Mesendoderm (in vitro differentiated cells): ENCODE measurements at regions not wholly inside any gene's neighbourhood (a gene's known extent, or its start where the extent isn't known, plus 50 kb on each side); places are given as distances from the start of the nearest gene placed in this dataset.

Experiments
- DNase-seq: peaks from one replicate; pipeline ENCODE4 v3.0.0; 2013
- H2AK5ac ChIP-seq: 2 replicates; pipeline ENCODE4 v1.6.1; 2013; ENCODE audit warnings: low read length, inconsistent platforms
- H2BK120ac ChIP-seq: 2 replicates; pipeline ENCODE4 v1.6.1; 2013; ENCODE audit warnings: low read depth, mild to moderate bottlenecking, low read length, moderate library complexity, mixed read lengths
- H2BK15ac ChIP-seq: replicated peaks from 2 replicates; pipeline ENCODE4 v1.6.1; 2013; ENCODE audit warnings: low read depth, mild to moderate bottlenecking, moderate library complexity
- H2BK5ac ChIP-seq: 2 replicates; pipeline ENCODE4 v1.6.1; 2013; ENCODE audit warnings: low read length, inconsistent platforms
- H3K18ac ChIP-seq: 2 replicates; pipeline ENCODE4 v1.6.1; 2013; ENCODE audit warnings: mild to moderate bottlenecking, low read length, mixed read lengths
- H3K23ac ChIP-seq: one replicate; pipeline ENCODE4 v1.6.1; 2013; ENCODE audit warnings: low read length
- H3K27ac ChIP-seq: 2 replicates; pipeline ENCODE4 v1.5.1; 2013; ENCODE audit warnings: low read depth, mild to moderate bottlenecking, inconsistent platforms, low read length, moderate library complexity
- H3K27me3 ChIP-seq: 2 replicates; pipeline ENCODE4 v1.6.1; 2013; ENCODE audit warnings: low read length, control low read depth, mild to moderate bottlenecking, inconsistent platforms; ENCODE audit not compliant: insufficient read depth, poor library complexity
- H3K36me3 ChIP-seq: 2 replicates; pipeline ENCODE4 v1.6.1; 2013; ENCODE audit warnings: low read length, inconsistent platforms; ENCODE audit not compliant: control insufficient read depth, insufficient read depth
- H3K4ac ChIP-seq: one replicate; pipeline ENCODE4 v1.6.1; 2013; ENCODE audit warnings: low read depth, mild to moderate bottlenecking, low read length, moderate library complexity
- H3K4me1 ChIP-seq: 2 replicates; pipeline ENCODE4 v1.6.1; 2013; ENCODE audit warnings: low read depth, low read length, inconsistent platforms; ENCODE audit not compliant: control insufficient read depth
- H3K4me2 ChIP-seq: 2 replicates; pipeline ENCODE4 v1.6.1; 2013; ENCODE audit warnings: low read length
- H3K4me3 ChIP-seq: 2 replicates; pipeline ENCODE4 v1.5.1; 2013; ENCODE audit warnings: mild to moderate bottlenecking, low read length
- H3K56ac ChIP-seq: one replicate; pipeline ENCODE4 v1.6.1; 2013; ENCODE audit warnings: low read length
- H3K79me1 ChIP-seq: 2 replicates; pipeline ENCODE4 v1.6.1; 2013; ENCODE audit warnings: low read length, inconsistent platforms
- H3K79me2 ChIP-seq: 2 replicates; pipeline ENCODE4 v1.6.1; 2013; ENCODE audit warnings: mild to moderate bottlenecking, low read length; ENCODE audit not compliant: control insufficient read depth, insufficient read depth
- H3K9ac ChIP-seq: 2 replicates; pipeline ENCODE4 v1.6.1; 2013; ENCODE audit warnings: low read length, inconsistent platforms
- H4K5ac ChIP-seq: one replicate; pipeline ENCODE4 v1.6.1; 2013; ENCODE audit warnings: low read length
- H4K8ac ChIP-seq: one replicate; pipeline ENCODE4 v1.6.1; 2013; ENCODE audit warnings: low read depth, mild to moderate bottlenecking, control low read depth, low read length, moderate library complexity
- WGBS: extraction: QIAGEN DNeasy Blood & Tissue Kit; methylation state at CpG from one replicate; pipeline ENCODE4 v1.1.7; 2013; ENCODE audit warnings: low lambda C conversion rate, missing lambda C conversion rate; ENCODE audit not compliant: insufficient coverage; ENCODE audit errors: extremely low coverage; 5-methylcytosine and 5-hydroxymethylcytosine counted together

GRCh38 chr13:88552966-88553365 lies 881.8 kb downstream of the SLITRK5 start:
- Histone ChIP-seq H3K18ac (no peak overlapping the region), H3K4me2 (no peak overlapping the region), H3K56ac (no peak overlapping the region), H3K36me3 (no peaks in the 10 kb centered on the region), H4K5ac (no peak overlapping the region), H2AK5ac (no peak overlapping the region), H2BK15ac (no peak overlapping the region), H3K4me3 (no peak overlapping the region), H3K79me2 (no peaks in the 10 kb centered on the region), H2BK120ac (no peak overlapping the region), H3K23ac (no peak overlapping the region), H3K9ac (no peak overlapping the region), H3K4me1 (no peaks in the 10 kb centered on the region), H3K27me3 (no peaks in the 10 kb centered on the region), H3K79me1 (no peaks in the 10 kb centered on the region), H2BK5ac (no peak overlapping the region), H4K8ac (no peak overlapping the region), H3K4ac (no peak overlapping the region), H3K27ac (no peak overlapping the region)
- no peak for DNase-seq
- no CpG with 5 or more reads among the region's 2 CpGs for WGBS

GRCh38 chr13:88565566-88565965 lies 894.4 kb downstream of the SLITRK5 start:
- Histone ChIP-seq H3K27ac (no peak overlapping the region), H2BK120ac (no peak overlapping the region), H3K56ac (no peak overlapping the region), H3K9ac (no peak overlapping the region), H3K79me1 (no peaks in the 10 kb centered on the region), H3K4me3 (no peak overlapping the region), H3K4me1 (no peaks in the 10 kb centered on the region), H3K27me3 (no peaks in the 10 kb centered on the region), H2AK5ac (no peak overlapping the region), H3K36me3 (no peaks in the 10 kb centered on the region), H3K79me2 (no peaks in the 10 kb centered on the region), H2BK5ac (no peak overlapping the region), H3K23ac (no peak overlapping the region), H4K5ac (no peak overlapping the region), H3K18ac (no peak overlapping the region), H2BK15ac (no peak overlapping the region), H3K4me2 (no peak overlapping the region), H3K4ac (no peak overlapping the region), H4K8ac (no peak overlapping the region)
- no peak for DNase-seq

- Histone ChIP-seq H2BK15ac (no peak overlapping the region), H3K56ac (no peak overlapping the region), H3K23ac (no peak overlapping the region), H2BK5ac (no peak overlapping the region), H3K4me3 (no peak overlapping the region), H3K27me3 (no peaks in the 10 kb centered on the region), H3K79me2 (no peaks in the 10 kb centered on the region), H3K27ac (no peak overlapping the region), H3K79me1 (no peaks in the 10 kb centered on the region), H3K4me1 (no peaks in the 10 kb centered on the region), H2AK5ac (no peak overlapping the region), H3K4me2 (no peak overlapping the region), H4K5ac (no peak overlapping the region), H3K36me3 (no peaks in the 10 kb centered on the region), H3K9ac (no peak overlapping the region), H3K4ac (no peak overlapping the region), H4K8ac (no peak overlapping the region), H2BK120ac (no peak overlapping the region), H3K18ac (no peak overlapping the region)
- WGBS: no CpG with 5 or more reads among the region's 2 CpGs
- DNase-seq: no peak
These were observed 914.7 kb downstream of the SLITRK5 start for GRCh38 chr13:88585861-88586260.

DNA sequence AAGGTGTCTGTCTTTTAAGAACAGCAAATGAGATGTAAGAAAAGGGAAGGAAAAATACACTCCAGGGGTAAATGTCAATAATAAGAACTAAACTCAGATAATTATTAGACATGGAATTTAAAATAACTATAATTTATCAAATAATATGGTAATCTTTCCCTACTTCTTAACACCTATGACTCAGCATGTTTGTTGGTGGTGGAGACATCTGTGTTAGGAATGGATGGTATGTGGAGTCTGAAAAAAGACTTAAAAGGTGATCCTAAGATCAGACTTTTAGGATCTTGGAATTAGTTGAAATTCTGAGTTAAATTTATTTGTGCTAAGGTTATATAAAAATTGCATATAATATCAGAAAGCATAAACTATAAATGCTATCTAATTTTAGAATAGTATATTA lies 915.1 kb downstream of the SLITRK5 start:
- no peak overlapping the region for H4K5ac ChIP-seq
- H3K79me1 ChIP-seq: no peaks in the 10 kb centered on the region
- H3K79me2 ChIP-seq: no peaks in the 10 kb centered on the region
- H3K4me3 ChIP-seq: no peak overlapping the region
- H3K23ac ChIP-seq: no peak overlapping the region
- no peak overlapping the region for H3K56ac ChIP-seq
- H3K36me3 ChIP-seq: no peaks in the 10 kb centered on the region
- DNase-seq: peak; percentile 40
- no peak overlapping the region for H2BK15ac ChIP-seq
- H3K4me2 ChIP-seq: no peak overlapping the region
- no peak overlapping the region for H2BK120ac ChIP-seq
- H3K4me1 ChIP-seq: no peaks in the 10 kb centered on the region
- no peak overlapping the region for H3K27ac ChIP-seq
- H4K8ac ChIP-seq: no peak overlapping the region
- H3K9ac ChIP-seq: no peak overlapping the region
- no peaks in the 10 kb centered on the region for H3K27me3 ChIP-seq
- H2AK5ac ChIP-seq: no peak overlapping the region
- H3K4ac ChIP-seq: no peak overlapping the region
- H3K18ac ChIP-seq: no peak overlapping the region
- H2BK5ac ChIP-seq: no peak overlapping the region

DNA sequence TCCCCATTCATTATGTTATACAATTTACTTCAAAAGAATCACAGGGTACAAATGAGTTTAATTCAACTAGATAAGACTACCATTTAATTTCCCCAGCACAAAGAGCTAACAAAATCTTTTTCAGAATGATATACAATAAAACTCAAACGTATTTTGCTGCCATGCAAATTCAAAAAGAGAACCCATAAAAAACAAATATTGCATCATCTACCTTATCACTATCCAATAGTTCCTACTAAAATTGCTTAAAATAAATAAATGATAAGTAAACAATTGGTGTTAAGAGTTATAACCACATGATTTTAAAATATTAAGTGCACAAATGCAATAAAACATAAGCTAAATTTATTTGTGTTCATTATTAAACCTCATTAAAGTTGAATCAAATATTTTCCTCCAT lies 919.4 kb downstream of the SLITRK5 start:
- Histone ChIP-seq H3K79me2 (no peaks in the 10 kb centered on the region), H3K4ac (no peak overlapping the region), H3K27me3 (no peaks in the 10 kb centered on the region), H3K79me1 (no peaks in the 10 kb centered on the region), H3K56ac (no peak overlapping the region), H2BK120ac (no peak overlapping the region), H3K18ac (no peak overlapping the region), H3K23ac (no peak overlapping the region), H3K27ac (no peak overlapping the region), H3K4me3 (no peak overlapping the region), H4K8ac (no peak overlapping the region), H2BK5ac (no peak overlapping the region), H2BK15ac (no peak overlapping the region), H2AK5ac (no peak overlapping the region), H4K5ac (no peak overlapping the region), H3K36me3 (no peaks in the 10 kb centered on the region), H3K9ac (no peak overlapping the region), H3K4me2 (no peak overlapping the region), H3K4me1 (no peaks in the 10 kb centered on the region)
- WGBS: no CpG with 5 or more reads among the region's 1 CpG
- no peak for DNase-seq

GRCh38 chr13:88592105-88592504 lies 920.9 kb downstream of the SLITRK5 start:
- Histone ChIP-seq H3K79me1 (no peaks in the 10 kb centered on the region), H3K23ac (no peak overlapping the region), H2BK120ac (no peak overlapping the region), H3K27me3 (no peaks in the 10 kb centered on the region), H3K79me2 (no peaks in the 10 kb centered on the region), H4K8ac (no peak overlapping the region), H2BK15ac (no peak overlapping the region), H4K5ac (no peak overlapping the region), H3K9ac (no peak overlapping the region), H2BK5ac (no peak overlapping the region), H3K36me3 (no peaks in the 10 kb centered on the region), H3K18ac (no peak overlapping the region), H3K4ac (no peak overlapping the region), H3K4me1 (no peaks in the 10 kb centered on the region), H3K56ac (no peak overlapping the region), H3K4me3 (no peak overlapping the region), H3K27ac (no peak overlapping the region), H2AK5ac (no peak overlapping the region), H3K4me2 (no peak overlapping the region)
- peak; percentile 11 for DNase-seq
- WGBS: no CpG with 5 or more reads among the region's 1 CpG
